22Rv1 (cell line): ENCODE measurements at regions not wholly inside any gene's neighbourhood (a gene's known extent, or its start where the extent isn't known, plus 50 kb on each side); places are given as distances from the start of the nearest gene placed in this dataset.
"Not testable (repeated sequence)": the region's sequence is repeated elsewhere in the genome, so short reads cannot be mapped to it uniquely, and the experiment has no call there.

Source experiments
- H3K27ac ChIP-seq: fragments of 450-650 bp; 2 replicates; pipeline ENCODE4 v1.5.1; 2017
- ZFX ChIP-seq: fragments of 450-650 bp; IDR thresholded peaks from 2 replicates; pipeline ENCODE4 v1.6.1; 2017; ENCODE audit warnings: antibody characterized with exemption, borderline replicate concordance
- TF ChIP-seq, protein P1 (sequence below): fragments of 450-650 bp; IDR thresholded peaks from 2 replicates; pipeline ENCODE4 v1.5.1; 2017; ENCODE audit warnings: mild to moderate bottlenecking

DNA sequence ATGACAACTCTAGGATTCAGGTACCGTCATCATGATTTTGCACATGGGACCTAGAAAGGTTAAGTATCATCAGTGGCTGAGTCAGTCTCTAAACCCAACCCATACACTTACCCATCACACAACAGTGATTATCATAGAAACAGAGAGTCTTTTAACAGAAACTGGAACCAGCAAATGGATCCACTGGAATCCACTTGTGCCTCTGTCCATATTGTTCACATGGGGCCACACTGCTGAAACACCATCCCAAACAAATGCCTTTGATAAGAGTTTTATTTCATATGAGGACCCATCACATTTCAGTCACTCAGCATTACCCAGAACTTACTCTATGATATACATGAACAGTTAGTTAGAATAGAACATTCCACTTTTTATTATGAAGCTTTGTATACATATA, 430.0 kb downstream of the STK39 start:
- H3K27ac ChIP-seq = no peak overlapping the region
- TF ChIP-seq ZFX = no peak
- TF ChIP-seq, protein P1, sequence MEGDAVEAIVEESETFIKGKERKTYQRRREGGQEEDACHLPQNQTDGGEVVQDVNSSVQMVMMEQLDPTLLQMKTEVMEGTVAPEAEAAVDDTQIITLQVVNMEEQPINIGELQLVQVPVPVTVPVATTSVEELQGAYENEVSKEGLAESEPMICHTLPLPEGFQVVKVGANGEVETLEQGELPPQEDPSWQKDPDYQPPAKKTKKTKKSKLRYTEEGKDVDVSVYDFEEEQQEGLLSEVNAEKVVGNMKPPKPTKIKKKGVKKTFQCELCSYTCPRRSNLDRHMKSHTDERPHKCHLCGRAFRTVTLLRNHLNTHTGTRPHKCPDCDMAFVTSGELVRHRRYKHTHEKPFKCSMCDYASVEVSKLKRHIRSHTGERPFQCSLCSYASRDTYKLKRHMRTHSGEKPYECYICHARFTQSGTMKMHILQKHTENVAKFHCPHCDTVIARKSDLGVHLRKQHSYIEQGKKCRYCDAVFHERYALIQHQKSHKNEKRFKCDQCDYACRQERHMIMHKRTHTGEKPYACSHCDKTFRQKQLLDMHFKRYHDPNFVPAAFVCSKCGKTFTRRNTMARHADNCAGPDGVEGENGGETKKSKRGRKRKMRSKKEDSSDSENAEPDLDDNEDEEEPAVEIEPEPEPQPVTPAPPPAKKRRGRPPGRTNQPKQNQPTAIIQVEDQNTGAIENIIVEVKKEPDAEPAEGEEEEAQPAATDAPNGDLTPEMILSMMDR = no peak

DNA sequence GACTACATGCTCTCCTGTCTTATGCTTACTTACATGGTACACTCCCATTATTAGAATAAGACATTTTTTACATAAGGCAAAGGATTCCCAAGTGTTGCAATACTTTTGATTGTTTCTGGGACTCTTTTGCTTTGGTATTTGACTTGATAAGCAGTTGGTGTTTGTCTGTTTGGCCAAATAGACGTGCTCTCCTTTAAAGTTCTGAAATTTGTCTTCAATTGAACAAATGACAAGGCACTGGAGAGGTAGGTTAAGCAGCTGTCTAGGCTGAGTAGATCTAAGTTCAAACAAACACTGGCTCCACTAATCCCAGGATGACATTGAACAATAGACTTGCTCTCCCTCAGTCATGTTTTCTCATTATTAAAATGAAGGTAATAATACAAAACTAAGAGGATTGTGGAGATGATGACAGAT, 430.5 kb downstream of the STK39 start:
- TF ChIP-seq ZFX = no peak
- no peak overlapping the region for H3K27ac ChIP-seq

DNA sequence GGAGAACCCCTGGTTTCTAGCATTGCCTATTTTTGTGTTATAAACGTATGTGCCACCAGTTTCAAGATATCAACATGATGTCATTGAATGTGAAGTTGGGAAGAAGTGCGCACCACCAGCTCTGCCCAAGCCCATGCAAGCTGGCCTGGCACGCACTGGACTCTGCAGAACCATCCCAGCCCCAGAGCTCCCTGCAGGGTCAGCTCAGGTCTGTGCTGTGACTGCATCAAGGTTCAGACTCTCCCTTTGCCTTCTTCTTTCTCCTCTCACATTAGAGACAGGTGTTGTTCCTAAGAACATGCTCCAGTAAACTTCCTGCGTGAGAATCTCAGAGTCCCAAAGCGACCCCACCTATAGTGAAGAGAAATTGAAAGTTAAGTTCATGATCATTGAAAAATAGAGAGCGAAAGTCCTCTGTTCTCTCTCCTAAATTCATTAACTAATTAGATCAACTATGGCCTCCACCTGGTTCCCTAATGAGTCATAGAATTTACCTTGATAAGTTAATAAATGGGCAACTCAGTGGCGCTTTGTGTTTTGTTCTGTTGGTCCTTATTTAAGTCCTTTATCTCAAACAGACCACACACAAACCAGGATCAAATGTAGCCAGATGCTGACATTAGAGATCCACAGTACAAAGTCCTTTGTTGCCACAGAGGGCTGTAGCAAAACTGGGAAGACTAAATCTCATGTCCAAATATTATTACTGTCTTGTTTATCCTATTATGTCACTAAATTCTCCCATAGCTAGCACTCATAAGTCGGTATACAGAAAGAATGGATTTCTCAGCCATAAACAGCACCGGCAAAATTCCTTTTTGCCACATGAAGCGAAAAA, 432.3 kb downstream of the STK39 start:
- H3K27ac ChIP-seq = no peak overlapping the region
- TF ChIP-seq, protein P1 = no peak
- TF ChIP-seq ZFX = no peak

DNA sequence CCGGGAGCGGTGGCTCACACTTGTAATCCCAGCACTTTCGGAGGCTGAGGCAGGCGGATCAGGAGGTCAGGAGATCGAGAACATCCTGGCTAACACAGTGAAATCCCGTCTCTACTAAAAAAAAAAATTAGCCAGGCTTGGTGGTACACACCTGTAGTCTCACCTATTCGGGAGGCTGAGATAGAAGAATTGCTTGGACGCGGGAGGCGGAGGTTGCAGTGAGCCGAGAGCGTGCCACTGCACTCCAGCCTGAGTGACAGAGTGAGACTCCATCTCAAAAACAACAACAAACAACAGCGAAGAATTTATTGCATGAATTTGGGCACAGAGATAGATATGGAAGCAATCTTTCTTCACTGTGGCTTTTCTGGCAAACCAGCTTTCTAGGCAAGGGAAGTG, 432.9 kb downstream of the STK39 start:
- H3K27ac ChIP-seq = not testable (repeated sequence)

DNA sequence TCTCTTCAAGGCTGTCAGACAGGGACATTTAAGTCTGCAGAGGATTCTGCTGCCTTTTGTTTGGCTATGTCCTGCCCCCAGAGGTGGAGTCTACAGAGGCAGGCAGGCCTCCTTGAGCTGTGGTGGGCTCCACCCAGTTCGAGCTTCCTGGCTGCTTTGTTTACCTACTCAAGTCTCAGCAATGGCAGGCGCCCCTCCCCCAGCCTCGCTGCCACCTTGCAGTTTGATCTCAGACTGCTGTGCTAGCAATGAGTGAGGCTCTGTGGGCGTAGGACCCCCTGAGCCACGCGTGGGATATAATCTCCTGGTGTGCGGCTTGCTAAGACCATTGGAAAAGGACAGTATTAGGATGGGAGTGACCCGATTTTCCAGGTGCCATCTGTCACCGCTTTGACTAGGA, 437.6 kb downstream of the STK39 start:
- H3K27ac ChIP-seq = not testable (repeated sequence)

DNA sequence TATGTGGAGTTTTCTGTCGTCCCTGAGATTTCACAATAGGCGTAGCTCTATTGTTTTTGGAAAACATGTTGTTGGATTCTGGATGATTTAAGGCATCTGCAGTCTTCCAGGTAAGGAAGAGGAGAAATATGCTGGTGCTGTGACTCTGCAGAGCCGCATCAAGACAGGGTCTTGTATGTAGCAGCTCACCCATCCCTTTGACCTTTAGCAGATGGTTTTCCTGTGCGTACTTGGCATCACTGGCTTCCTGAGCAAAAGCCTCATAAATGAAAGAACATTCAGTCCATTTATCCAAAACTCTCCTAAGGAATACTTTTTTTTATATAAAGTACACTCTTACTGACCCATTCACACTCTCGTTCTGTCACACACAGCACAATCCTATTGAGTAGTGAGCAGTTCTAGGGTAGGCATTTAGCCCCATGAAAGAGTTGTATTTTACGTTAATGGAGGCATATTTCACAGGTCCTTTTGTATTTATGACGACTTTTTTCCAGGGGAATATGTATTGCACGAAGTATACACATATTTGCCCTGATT, 443.9 kb downstream of the STK39 start:
- TF ChIP-seq, protein P1 = no peak
- TF ChIP-seq ZFX = no peak
- H3K27ac ChIP-seq = no peak overlapping the region

DNA sequence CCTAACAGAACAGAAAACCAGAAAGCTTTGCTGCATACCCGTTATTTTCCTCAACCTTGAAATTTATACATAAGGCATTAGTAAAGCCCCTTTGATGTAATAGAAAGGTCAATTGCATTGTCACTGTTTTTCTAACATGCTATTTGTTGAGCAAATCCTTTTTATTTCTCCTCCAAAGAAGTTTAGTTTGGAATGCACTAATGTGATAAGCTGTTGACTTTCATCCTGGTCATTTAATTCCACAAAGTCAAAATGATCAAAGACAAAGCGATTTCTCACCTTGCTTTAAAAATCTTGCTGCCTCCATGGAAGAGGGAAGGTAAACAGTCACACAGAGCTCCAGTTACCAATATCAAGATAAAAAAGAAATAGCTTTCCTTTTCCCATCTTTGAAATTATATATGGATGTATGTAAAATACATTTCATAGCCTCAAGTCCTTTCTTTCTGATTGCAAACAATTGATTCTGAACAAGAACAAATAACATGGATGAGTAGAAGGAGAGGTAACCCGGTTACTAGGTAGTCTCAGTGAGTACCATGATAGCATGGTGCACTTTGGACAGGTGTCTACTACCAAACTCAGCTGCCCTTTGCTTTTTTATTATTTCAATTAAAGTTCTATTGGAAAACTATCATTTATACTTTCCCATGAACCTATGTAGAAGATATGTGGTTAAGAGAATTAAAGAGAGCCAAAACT, 452.7 kb downstream of the STK39 start:
- TF ChIP-seq ZFX = no peak
- TF ChIP-seq, protein P1 = no peak
- no peak overlapping the region for H3K27ac ChIP-seq

DNA sequence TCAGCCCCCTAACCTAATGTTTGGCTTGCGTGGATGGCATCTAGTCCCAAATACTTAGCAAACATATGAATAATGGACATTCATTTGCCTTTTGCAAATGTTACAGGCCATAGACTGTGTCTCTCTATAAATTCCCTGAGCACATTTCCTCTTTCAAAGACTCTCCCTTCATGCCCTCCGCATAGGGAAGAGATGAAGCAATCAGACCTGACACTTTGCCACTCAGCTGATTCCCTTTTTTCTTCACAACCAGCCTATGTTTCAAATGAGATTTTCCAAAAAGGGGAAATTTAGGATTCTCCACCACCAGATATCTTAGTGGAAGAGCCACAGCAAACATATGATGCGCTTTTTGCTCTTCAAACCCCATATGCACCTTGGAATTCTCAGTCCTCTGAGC, 453.7 kb downstream of the STK39 start:
- TF ChIP-seq, protein P1 = no peak
- no peak for TF ChIP-seq ZFX
- H3K27ac ChIP-seq = no peak overlapping the region

DNA sequence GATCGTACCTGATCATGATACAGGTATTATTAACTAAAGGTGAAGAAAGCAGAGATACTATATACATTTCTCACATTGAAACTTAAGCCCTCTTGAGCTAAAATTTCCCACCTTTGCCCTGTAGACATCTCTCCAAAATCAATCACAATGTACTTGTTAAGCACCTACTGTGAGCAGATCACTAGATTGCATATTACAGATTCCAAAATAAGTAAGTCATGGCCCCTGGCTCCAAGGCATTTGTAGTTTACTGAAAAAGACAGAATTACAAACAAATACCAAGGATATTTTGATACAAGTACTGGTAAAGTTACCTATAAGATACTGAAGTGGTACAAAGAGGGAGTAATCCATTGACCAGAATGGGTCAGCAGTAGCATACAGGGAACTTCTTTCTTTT, 455.3 kb downstream of the STK39 start:
- no peak overlapping the region for H3K27ac ChIP-seq
- no peak for TF ChIP-seq ZFX
- TF ChIP-seq, protein P1 = no peak
